GM13976 (cell line): ENCODE measurements at regions not wholly inside any gene's neighbourhood (a gene's known extent, or its start where the extent isn't known, plus 50 kb on each side); places are given as distances from the start of the nearest gene placed in this dataset.

Experiments
- DNase-seq: peaks from one replicate; pipeline ENCODE4 v3.0.0; 2012; ENCODE audit warnings: low spot score
- in situ Hi-C: fragments of 300-500 bp; cut with MboI; formaldehyde crosslinking; loops from one replicate; pipeline ENCODE4 v1.12.0; 2022; ENCODE audit warnings: low sequenced_read_pairs, mixed read lengths, inconsistent platforms; ENCODE audit not compliant: unreplicated experiment
- TF ChIP-seq, protein P1 (sequence below): IDR thresholded peaks from 2 replicates; pipeline ENCODE4 v1.5.1; 2012; ENCODE audit warnings: borderline replicate concordance, mild to moderate bottlenecking; ENCODE audit not compliant: insufficient read depth; ENCODE audit errors: extremely low read depth, missing control alignments, control extremely low read depth

DNA sequence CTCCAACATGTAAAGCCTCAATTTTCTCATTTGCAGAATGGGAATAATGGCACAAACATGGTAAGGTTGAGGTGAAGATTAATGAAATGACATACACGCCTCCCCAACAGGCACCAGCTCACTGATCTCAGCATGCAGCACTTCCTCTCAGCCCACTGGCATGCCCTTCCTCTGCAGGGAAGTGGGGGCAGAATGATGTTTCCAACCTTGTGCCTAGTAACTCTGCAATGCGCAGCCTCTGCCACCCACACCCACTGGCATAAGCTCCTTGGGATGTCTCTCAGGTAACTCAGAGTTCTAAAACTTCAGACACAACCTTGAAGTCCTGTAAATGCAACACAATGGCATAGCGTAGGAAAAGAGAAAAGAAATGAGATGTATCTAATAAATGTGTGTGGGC lies 540.7 kb downstream of the HTR7 start:
- no peak for DNase-seq
- in situ Hi-C loops = no loop called here
- TF ChIP-seq, protein P1, sequence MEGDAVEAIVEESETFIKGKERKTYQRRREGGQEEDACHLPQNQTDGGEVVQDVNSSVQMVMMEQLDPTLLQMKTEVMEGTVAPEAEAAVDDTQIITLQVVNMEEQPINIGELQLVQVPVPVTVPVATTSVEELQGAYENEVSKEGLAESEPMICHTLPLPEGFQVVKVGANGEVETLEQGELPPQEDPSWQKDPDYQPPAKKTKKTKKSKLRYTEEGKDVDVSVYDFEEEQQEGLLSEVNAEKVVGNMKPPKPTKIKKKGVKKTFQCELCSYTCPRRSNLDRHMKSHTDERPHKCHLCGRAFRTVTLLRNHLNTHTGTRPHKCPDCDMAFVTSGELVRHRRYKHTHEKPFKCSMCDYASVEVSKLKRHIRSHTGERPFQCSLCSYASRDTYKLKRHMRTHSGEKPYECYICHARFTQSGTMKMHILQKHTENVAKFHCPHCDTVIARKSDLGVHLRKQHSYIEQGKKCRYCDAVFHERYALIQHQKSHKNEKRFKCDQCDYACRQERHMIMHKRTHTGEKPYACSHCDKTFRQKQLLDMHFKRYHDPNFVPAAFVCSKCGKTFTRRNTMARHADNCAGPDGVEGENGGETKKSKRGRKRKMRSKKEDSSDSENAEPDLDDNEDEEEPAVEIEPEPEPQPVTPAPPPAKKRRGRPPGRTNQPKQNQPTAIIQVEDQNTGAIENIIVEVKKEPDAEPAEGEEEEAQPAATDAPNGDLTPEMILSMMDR = no peak

DNA sequence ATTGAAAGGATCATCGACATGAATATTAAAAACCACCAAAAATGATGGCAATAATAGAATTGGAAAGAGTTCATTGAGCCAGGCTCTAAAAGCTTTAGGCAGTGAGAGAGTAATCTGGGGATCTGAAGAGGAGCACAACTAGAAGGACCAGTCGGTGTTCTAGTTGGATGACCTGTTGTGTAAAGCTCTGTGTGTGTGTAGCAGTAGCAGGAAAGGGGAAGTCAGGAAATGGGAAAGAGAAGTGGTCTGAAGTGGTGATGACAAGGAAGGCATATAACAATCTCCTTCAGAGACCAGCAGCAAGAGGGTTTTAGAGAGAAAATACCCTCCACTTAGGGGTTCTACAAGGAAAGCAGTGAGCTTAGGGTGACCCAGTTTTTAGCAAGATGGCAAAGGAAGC lies 539.2 kb downstream of the HTR7 start:
- in situ Hi-C loops = no loop called here
- TF ChIP-seq, protein P1 = no peak
- no peak for DNase-seq

DNA sequence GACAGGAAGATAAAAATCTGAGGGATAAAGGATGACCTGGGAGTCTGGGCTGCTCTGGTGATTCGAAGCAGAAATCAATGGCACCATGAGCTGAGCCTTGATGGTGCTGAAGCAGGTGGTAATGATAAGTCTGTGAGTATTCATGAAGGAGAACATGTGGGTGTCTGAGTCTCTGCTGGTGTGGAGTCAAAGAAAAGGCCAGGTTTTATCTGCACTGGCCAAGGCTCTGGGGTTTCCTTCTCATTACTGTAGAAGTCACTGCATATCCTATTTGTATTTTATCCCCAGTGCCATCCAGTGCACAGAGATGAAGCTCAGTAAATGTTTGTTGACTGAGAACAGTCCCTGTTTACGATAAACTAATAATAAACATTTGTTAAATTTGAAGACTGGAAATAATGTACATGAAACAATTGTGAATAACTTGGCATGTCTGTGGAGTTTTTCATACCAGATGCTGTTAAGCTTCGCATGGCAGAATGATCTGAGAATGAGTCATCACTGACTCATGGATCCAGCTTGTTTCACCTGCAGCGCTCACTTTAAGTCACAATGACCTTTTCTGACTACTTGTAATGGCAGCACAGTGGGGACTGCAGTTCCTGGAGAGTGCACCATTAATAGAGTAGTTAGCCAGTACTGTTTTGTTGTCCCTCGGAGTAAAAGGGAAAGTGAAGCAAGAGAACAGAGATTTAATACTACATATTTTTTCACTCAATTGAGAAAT lies 538.5 kb downstream of the HTR7 start:
- TF ChIP-seq, protein P1 = no peak
- in situ Hi-C loops = no loop called here
- peak; percentile 16 for DNase-seq

DNA sequence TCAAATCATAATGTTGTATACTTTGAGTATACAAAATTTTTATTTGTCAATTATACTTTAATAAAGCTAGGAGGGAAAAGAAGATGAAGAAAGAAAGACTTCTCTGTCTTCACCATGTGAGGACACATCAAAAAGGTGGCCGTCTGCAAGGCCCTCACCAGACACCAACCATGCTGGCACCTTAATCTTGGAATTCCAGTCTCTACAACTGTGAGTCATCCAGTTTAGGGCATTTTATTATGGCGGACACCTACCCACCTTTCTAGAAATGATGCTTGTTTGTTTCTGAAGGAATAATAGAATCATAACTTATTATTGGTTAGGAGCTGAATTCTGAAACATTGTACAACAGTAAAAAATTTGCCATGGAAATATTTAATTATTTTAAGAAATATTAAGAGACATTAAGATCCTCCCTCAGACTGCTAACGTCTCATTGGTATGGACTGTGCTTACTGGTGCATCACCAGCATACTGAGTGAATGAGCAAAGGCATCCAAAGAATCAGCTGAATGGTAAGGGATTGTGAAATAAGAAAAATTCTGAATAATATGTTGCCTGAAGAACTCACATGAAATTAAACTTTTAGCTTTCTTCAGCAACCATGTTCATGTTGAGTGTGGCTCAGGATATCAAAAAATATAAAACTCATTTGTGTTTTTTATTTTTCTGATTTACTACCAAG lies 536.6 kb downstream of the HTR7 start:
- TF ChIP-seq, protein P1 = no peak
- in situ Hi-C loops = no loop called here
- DNase-seq = no peak

DNA sequence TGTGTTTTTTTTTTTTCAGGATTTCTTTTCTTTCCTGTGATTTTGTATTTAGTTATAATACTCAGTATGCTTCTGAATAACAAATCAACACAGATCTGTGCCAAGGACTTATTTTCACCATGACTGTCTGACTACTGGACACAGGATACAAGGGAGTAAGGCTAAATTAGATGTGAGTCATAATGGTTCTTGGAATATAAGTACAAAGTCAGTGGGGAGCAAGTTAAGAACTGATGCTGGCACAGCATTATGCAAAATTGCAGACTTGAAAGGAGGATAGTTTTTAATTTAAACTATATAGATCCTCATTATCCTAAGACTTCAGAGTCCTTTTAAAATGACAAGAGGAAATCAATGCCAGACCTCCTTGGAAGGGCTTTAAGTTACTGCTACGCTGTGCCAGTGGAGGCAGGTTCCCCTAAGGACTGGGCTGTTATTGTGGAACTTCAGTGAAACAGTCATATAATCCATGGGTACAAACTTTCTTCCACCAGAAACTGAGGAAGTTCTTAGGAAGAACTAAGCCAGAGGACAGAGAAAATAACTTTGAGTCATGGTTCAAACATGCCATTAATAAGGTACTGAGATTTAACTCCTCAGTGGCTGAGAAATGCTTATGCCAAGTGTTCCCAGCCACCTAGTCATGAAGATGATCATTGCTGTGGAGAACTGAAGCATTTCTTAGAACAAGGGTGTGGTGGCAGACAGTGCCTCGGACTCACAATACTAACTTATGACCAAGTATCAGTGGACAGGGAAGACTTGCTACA lies 531.2 kb downstream of the HTR7 start:
- no peak for DNase-seq
- TF ChIP-seq, protein P1 = no peak
- in situ Hi-C loops = no loop called here

DNA sequence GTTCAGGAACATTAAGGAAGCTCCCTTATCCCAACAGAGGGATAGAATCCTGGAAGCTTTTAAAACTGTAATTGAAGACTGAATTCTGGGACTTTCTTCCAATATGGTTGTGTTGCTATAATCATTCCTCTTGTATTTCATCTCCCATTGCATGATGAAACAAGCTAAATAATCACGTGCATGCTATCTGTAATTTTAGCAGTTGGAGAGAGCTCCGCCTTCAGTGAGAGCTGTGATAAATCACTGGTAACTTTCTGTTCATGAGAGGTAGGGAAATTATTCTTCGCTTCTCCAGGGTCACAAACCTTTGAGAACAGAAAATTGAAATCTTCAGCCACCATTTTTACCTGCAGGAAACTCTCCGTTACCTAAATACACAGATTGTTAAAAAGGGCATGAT lies 530.2 kb downstream of the HTR7 start:
- TF ChIP-seq, protein P1 = no peak
- in situ Hi-C loops = no loop called here
- no peak for DNase-seq
